ENCODE measurements at regions not wholly inside any gene's neighbourhood (a gene's known extent, or its start where the extent isn't known, plus 50 kb on each side); places are given as distances from the start of the nearest gene placed in this dataset.
"Not testable (repeated sequence)": the region's sequence is repeated elsewhere in the genome, so short reads cannot be mapped to it uniquely, and the experiment has no call there.

- in situ Hi-C loops (cut with MboI; ENCODE audit: low sequenced_read_pairs), result no loop called here
These were observed 171.3 kb downstream of the CD83 start for GRCh38 chr6:14288910-14289309.

- in situ Hi-C loops (cut with MboI; ENCODE audit: low sequenced_read_pairs), result no loop called here
These were observed 172.6 kb downstream of the CD83 start for GRCh38 chr6:14290041-14290771.

GRCh38 chr6:14290772-14291330 lies 173.3 kb downstream of the CD83 start:
- in situ Hi-C loops (cut with MboI; ENCODE audit: low sequenced_read_pairs), result no loop called here

GRCh38 chr6:14291331-14291730 lies 173.8 kb downstream of the CD83 start:
- in situ Hi-C loops (cut with MboI; ENCODE audit: low sequenced_read_pairs), result no loop called here

- in situ Hi-C loops (cut with MboI; ENCODE audit: low sequenced_read_pairs), result no loop called here
These were observed 174.5 kb downstream of the CD83 start for GRCh38 chr6:14292119-14292518.

- in situ Hi-C loops (cut with MboI; ENCODE audit: low sequenced_read_pairs), result no loop called here
These were observed 176.8 kb downstream of the CD83 start for GRCh38 chr6:14294270-14294951.

- in situ Hi-C loops (cut with MboI; ENCODE audit: low sequenced_read_pairs), result not testable (repeated sequence)
These were observed 179.1 kb downstream of the CD83 start for GRCh38 chr6:14296698-14297097.

- in situ Hi-C loops (cut with MboI; ENCODE audit: low sequenced_read_pairs), result not testable (repeated sequence)
These were observed 179.5 kb downstream of the CD83 start for GRCh38 chr6:14297118-14297517.

- in situ Hi-C loops (cut with MboI; ENCODE audit: low sequenced_read_pairs), result not testable (repeated sequence)
These were observed 182.6 kb downstream of the CD83 start for GRCh38 chr6:14300189-14300588.

- in situ Hi-C loops (cut with MboI; ENCODE audit: low sequenced_read_pairs), result not testable (repeated sequence)
These were observed 183.1 kb downstream of the CD83 start for GRCh38 chr6:14300721-14301120.

- in situ Hi-C loops (cut with MboI; ENCODE audit: low sequenced_read_pairs), result not testable (repeated sequence)
These were observed 183.9 kb downstream of the CD83 start for GRCh38 chr6:14301477-14301876.

- in situ Hi-C loops (cut with MboI; ENCODE audit: low sequenced_read_pairs), result no loop called here
These were observed 187.6 kb downstream of the CD83 start for GRCh38 chr6:14305131-14305530.

- in situ Hi-C loops (cut with MboI; ENCODE audit: low sequenced_read_pairs), result no loop called here
These were observed 188.1 kb downstream of the CD83 start for GRCh38 chr6:14305624-14306023.

GRCh38 chr6:14306151-14306906 lies 188.8 kb downstream of the CD83 start:
- in situ Hi-C loops (cut with MboI; ENCODE audit: low sequenced_read_pairs), result no loop called here

GRCh38 chr6:14309516-14309915 lies 191.9 kb downstream of the CD83 start:
- in situ Hi-C loops (cut with MboI; ENCODE audit: low sequenced_read_pairs), result no loop called here

GRCh38 chr6:14309951-14310445 lies 192.4 kb downstream of the CD83 start:
- in situ Hi-C loops (cut with MboI; ENCODE audit: low sequenced_read_pairs), result no loop called here

- in situ Hi-C loops (cut with MboI; ENCODE audit: low sequenced_read_pairs), result no loop called here
These were observed 193.4 kb downstream of the CD83 start for GRCh38 chr6:14310960-14311359.

GRCh38 chr6:14312587-14312986 lies 195.0 kb downstream of the CD83 start:
- in situ Hi-C loops (cut with MboI; ENCODE audit: low sequenced_read_pairs), result no loop called here

GRCh38 chr6:14313248-14313647 lies 195.7 kb downstream of the CD83 start:
- in situ Hi-C loops (cut with MboI; ENCODE audit: low sequenced_read_pairs), result no loop called here

- in situ Hi-C loops (cut with MboI; ENCODE audit: low sequenced_read_pairs), result no loop called here
These were observed 197.8 kb downstream of the CD83 start for GRCh38 chr6:14315353-14315752.

- in situ Hi-C loops (cut with MboI; ENCODE audit: low sequenced_read_pairs), result no loop called here
These were observed 199.2 kb downstream of the CD83 start for GRCh38 chr6:14316651-14317386.
